BLaER1 treated with 17β-estradiol and CSF1 and Interleukin-3, amounts not matched to agents 10 nM and 100 nM (cell line): ENCODE measurements at regions not wholly inside any gene's neighbourhood (a gene's known extent, or its start where the extent isn't known, plus 50 kb on each side); places are given as distances from the start of the nearest gene placed in this dataset.

Experiments
- H3K27ac ChIP-seq, 11 experiments: shearing (Covaris generic); formaldehyde crosslinking; 2 replicates each; pipeline ENCODE4 v1.8.1; 2022
- H3K27me3 ChIP-seq, 11 experiments: shearing (Covaris generic); formaldehyde crosslinking; 2 replicates each; pipeline ENCODE4 v1.8.1; 2022
- H3K36me3 ChIP-seq, 11 experiments: shearing (Covaris generic); formaldehyde crosslinking; 2 replicates each; pipeline ENCODE4 v1.8.1; 2022
- H3K4me1 ChIP-seq, 10 experiments: shearing (Covaris generic); formaldehyde crosslinking; 2 replicates each; pipeline ENCODE4 v1.8.1; 2022
- H3K4me2 ChIP-seq, 11 experiments: shearing (Covaris generic); formaldehyde crosslinking; 2 replicates each; pipeline ENCODE4 v1.8.1; 2022
- H3K4me3 ChIP-seq, 10 experiments: shearing (Covaris generic); formaldehyde crosslinking; 2 replicates each; pipeline ENCODE4 v1.8.1; 2022
- H3K9ac ChIP-seq, 11 experiments: shearing (Covaris generic); formaldehyde crosslinking; 2 replicates each; pipeline ENCODE4 v1.8.1; 2022
- H3K9me3 ChIP-seq, 11 experiments: shearing (Covaris generic); formaldehyde crosslinking; replicated peaks in 1 of 11; 2 replicates each; pipeline ENCODE4 v1.8.1; 2022
- H4K20me1 ChIP-seq, 11 experiments: shearing (Covaris generic); formaldehyde crosslinking; 2 replicates each; pipeline ENCODE4 v1.8.1; 2022
- Cebpa-rat ChIP-seq, 11 experiments: shearing (Covaris generic); IDR thresholded peaks; 2 replicates each; pipeline ENCODE4 v1.8.1; 2022

DNA sequence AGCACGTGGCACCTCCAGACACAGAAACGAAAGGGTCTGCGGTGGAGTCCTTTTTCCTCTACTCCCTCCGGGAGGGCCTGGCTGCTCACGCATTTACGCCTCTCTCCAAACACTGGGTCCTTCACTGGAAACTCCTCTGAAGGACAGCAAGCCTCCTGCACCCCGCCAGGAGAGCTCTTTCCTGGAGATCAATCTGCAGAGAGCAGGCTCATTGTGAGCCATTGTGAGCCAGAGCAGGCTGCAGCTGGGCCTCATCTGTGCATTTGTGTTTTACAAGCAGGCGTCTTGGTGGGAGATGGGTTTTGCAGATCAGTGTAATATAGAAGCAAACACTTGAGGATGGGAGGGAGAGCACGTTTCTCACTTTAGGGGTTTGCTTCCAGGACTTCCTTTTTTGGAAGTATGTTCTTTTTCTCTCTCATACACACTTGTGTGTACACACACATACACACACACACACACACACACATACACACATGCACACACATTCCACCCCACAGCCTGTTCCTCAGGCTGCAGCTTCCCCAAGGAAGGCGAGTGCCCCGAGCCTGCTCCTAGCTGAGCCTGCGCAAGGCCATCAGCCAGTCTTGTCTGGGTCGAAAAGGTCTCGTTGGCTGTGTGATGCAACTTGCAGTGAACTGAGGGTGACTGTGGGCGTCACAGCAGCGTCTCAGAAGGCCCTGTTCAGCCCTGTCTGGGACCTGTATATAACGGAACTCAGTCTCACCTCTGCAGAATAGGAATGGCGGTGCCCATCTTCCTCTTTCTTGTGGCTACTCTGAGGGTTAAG is 163.5 kb downstream of the GLI2 start:
- peak overlapping the region in 8 of 11 experiments; percentile 2 to 34 (median 22); a peak in 9 of 22 replicates for H3K4me2 ChIP-seq
- H3K9me3 ChIP-seq: no peaks in the 10 kb centered on the region
- no peak overlapping the region for H3K27ac ChIP-seq
- no peak for TF ChIP-seq Cebpa-rat (IDR thresholded peaks at IDR 0.05)
- no peak overlapping the region for H3K9ac ChIP-seq
- H3K36me3 ChIP-seq: no peaks in the 10 kb centered on the region
- peaks cover 10 to 59% (median 51%) of the 10 kb centered on the region in 10 experiments for H3K4me1 ChIP-seq
- H4K20me1 ChIP-seq: no peaks in the 10 kb centered on the region
- H3K27me3 ChIP-seq: no peaks in the 10 kb centered on the region
- no peak overlapping the region for H3K4me3 ChIP-seq

DNA sequence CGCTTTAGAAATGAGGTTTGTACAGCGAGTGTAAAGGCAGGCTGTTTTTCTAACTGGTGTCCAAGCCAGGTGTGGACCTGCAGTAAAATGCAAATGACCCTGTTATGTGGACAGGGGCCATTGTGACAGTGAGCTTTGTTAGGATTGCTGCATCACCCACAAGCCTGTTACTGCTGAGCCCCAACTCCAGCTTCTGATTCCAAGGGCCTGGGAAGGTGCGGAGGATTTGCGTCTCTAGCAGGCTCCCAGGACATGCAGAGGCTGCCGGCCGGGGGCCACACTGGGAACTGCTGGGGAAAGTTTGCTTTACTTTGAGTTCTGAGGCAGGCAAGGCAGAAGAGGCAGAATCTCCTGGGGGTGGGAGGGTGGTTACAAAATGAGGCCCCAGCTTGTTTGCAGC is 164.1 kb downstream of the GLI2 start:
- Histone ChIP-seq H3K4me3 (no peak overlapping the region), H3K27ac (no peak overlapping the region), H4K20me1 (no peaks in the 10 kb centered on the region; a peak in 1 of 22 replicates), H3K9ac (no peak overlapping the region), H3K4me2 (peak overlapping the region in 8 of 11 experiments; percentile 2 to 34 (median 22); a peak in 9 of 22 replicates), H3K27me3 (no peaks in the 10 kb centered on the region), H3K9me3 (no peaks in the 10 kb centered on the region), H3K4me1 (peaks cover 7 to 59% (median 51%) of the 10 kb centered on the region in 10 experiments), H3K36me3 (no peaks in the 10 kb centered on the region)
- TF ChIP-seq Cebpa-rat (IDR thresholded peaks at IDR 0.05): no peak

DNA sequence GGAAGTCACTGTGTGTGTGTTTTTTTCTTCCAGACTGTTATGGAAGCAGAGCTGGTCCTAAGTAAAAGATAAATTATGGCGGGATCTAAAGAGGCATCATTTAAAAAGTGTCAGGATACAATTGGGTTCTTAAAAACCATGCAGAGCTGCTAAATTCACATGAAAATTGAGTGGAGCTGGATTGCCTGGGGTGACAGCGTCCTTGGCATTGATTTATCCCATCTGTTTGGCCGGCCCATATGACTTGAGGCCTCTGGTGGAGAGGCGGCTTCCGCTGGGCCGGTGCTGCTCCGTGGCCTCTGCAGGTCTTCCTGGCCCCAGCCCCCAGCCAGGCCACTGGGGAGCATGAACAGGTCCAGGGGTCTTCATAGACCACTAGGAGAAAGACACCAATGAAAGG is 165.5 kb downstream of the GLI2 start:
- Histone ChIP-seq H3K27me3 (no peaks in the 10 kb centered on the region), H4K20me1 (no peaks in the 10 kb centered on the region; a peak in 1 of 22 replicates), H3K36me3 (no peaks in the 10 kb centered on the region), H3K4me2 (no peak overlapping the region), H3K9me3 (no peaks in the 10 kb centered on the region), H3K4me1 (peaks cover 11 to 56% (median 48%) of the 10 kb centered on the region in 10 experiments; a peak in 19 of 20 replicates), H3K4me3 (no peak overlapping the region), H3K9ac (no peak overlapping the region), H3K27ac (no peak overlapping the region)
- TF ChIP-seq Cebpa-rat (IDR thresholded peaks at IDR 0.05): no peak

GRCh38 chr2:120902592-120902991 is 166.9 kb downstream of the GLI2 start:
- Histone ChIP-seq H3K4me1 (peaks cover 4 to 46% (median 37%) of the 10 kb centered on the region in 10 experiments; a peak in 16 of 20 replicates), H3K36me3 (no peaks in the 10 kb centered on the region), H3K4me2 (no peak overlapping the region), H4K20me1 (no peaks in the 10 kb centered on the region; a peak in 1 of 22 replicates), H3K4me3 (no peak overlapping the region), H3K27ac (no peak overlapping the region), H3K27me3 (no peaks in the 10 kb centered on the region), H3K9ac (no peak overlapping the region), H3K9me3 (no peaks in the 10 kb centered on the region)
- TF ChIP-seq Cebpa-rat (IDR thresholded peaks at IDR 0.05): no peak

- no peak overlapping the region for H3K27ac ChIP-seq
- no peak overlapping the region for H3K4me3 ChIP-seq
- no peaks in the 10 kb centered on the region for H3K36me3 ChIP-seq
- no peaks in the 10 kb centered on the region for H3K27me3 ChIP-seq
- H3K9ac ChIP-seq: peak overlapping the region in 2 of 11 experiments; percentile 36 to 41; a peak in 3 of 22 replicates
- peak overlapping the region in 9 of 11 experiments; percentile 43 to 84 (median 69); a peak in 18 of 22 replicates for H3K4me2 ChIP-seq
- no peak for TF ChIP-seq Cebpa-rat (IDR thresholded peaks at IDR 0.05)
- peaks cover 4 to 49% (median 42%) of the 10 kb centered on the region in 10 experiments; a peak in 16 of 20 replicates for H3K4me1 ChIP-seq
- no peaks in the 10 kb centered on the region; a peak in 1 of 22 replicates for H4K20me1 ChIP-seq
- no peaks in the 10 kb centered on the region for H3K9me3 ChIP-seq
Observed at GRCh38 chr2:120904379-120904778, 168.7 kb downstream of the GLI2 start.

GRCh38 chr2:120904830-120905234 is 169.2 kb downstream of the GLI2 start:
- TF ChIP-seq Cebpa-rat (IDR thresholded peaks at IDR 0.05): no peak
- Histone ChIP-seq H3K9ac (peak overlapping the region in 2 of 11 experiments; percentile 36 to 41; a peak in 4 of 22 replicates), H3K9me3 (no peaks in the 10 kb centered on the region), H3K27ac (no peak overlapping the region), H3K4me3 (no peak overlapping the region), H3K4me1 (peaks cover 0 to 49% (median 42%) of the 10 kb centered on the region in 10 experiments; a peak in 16 of 20 replicates), H4K20me1 (no peaks in the 10 kb centered on the region; a peak in 1 of 22 replicates), H3K4me2 (peak overlapping the region in 9 of 11 experiments; percentile 43 to 84 (median 69); a peak in 19 of 22 replicates), H3K36me3 (no peaks in the 10 kb centered on the region), H3K27me3 (no peaks in the 10 kb centered on the region)

GRCh38 chr2:120905298-120905697 is 169.6 kb downstream of the GLI2 start:
- H3K27me3 ChIP-seq: no peaks in the 10 kb centered on the region
- no peaks in the 10 kb centered on the region for H3K9me3 ChIP-seq
- no peaks in the 10 kb centered on the region; a peak in 1 of 22 replicates for H4K20me1 ChIP-seq
- no peak overlapping the region for H3K4me3 ChIP-seq
- peaks cover 0 to 52% (median 45%) of the 10 kb centered on the region in 10 experiments; a peak in 17 of 20 replicates for H3K4me1 ChIP-seq
- H3K36me3 ChIP-seq: no peaks in the 10 kb centered on the region
- no peak overlapping the region for H3K27ac ChIP-seq
- TF ChIP-seq Cebpa-rat (IDR thresholded peaks at IDR 0.05): no peak
- peak overlapping the region in 9 of 11 experiments; percentile 43 to 84 (median 69); a peak in 19 of 22 replicates for H3K4me2 ChIP-seq
- peak overlapping the region in 2 of 11 experiments; percentile 36 to 41; a peak in 2 of 22 replicates for H3K9ac ChIP-seq

DNA sequence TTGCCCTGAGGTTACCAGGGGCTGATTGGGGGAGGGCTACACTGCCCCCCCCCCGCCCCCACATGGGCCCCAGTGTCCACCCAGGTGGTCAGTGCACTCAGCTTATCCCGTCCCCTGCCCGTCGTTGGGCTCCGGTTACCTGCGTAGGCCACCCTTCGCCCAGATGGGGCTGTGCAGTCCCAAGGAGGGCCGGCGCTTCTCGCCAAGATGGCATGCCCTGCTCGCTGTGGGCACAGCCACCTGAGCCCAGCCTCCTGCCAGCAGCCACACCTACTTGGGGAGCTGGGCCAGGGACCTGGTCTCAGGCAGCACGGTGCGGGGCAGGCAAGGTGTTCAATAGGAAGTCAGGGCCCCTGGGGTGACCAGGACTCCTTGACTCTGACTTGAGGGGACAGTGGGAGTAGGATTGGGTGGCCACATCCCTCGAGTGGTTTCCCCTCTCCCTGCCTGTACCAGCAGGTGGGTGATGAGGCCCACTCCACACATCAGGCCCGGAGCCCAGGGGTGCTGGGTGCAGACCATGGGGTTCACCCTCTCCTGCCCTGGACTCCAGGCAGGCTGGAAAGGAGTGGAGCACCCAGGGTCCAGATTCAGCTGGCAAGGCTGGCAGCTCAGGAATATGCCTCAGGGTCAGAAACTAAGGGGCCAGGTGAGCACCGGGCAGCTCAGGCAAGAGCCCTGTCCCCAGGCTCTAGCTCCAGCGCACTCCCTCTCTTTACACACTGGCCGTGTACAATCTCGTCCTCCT is 170.3 kb downstream of the GLI2 start:
- Histone ChIP-seq H3K4me1 (peaks cover 0 to 59% (median 50%) of the 10 kb centered on the region in 10 experiments; a peak in 17 of 20 replicates), H4K20me1 (no peaks in the 10 kb centered on the region; a peak in 1 of 22 replicates), H3K36me3 (no peaks in the 10 kb centered on the region), H3K27me3 (no peaks in the 10 kb centered on the region), H3K9ac (no peak overlapping the region), H3K27ac (no peak overlapping the region), H3K4me2 (peak overlapping the region in 7 of 11 experiments; percentile 57 to 84 (median 71); a peak in 9 of 22 replicates), H3K4me3 (no peak overlapping the region), H3K9me3 (no peaks in the 10 kb centered on the region)
- no peak for TF ChIP-seq Cebpa-rat (IDR thresholded peaks at IDR 0.05)

DNA sequence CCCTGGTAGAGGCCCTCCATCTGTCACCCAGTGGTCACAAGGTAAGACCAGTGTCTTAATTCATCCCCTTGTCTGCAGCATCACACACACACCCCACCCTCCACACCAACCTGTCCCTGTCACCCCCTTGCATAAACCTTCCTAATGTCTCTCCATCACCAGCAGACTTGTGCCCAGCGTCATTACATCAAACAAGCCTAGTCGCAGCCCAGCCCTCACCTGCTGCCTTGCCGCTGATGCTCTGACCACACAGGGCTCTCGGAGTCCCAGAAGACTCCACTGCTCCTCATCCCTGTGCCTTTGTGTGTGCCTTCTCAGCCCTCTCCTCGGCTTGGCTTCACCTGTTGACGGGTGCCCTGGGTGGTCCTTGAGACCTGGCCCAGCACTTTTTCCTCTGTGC is 171.2 kb downstream of the GLI2 start:
- Histone ChIP-seq H3K27me3 (no peaks in the 10 kb centered on the region), H3K27ac (no peak overlapping the region), H3K4me2 (no peak overlapping the region), H3K9me3 (no peaks in the 10 kb centered on the region), H3K36me3 (no peaks in the 10 kb centered on the region), H3K4me3 (no peak overlapping the region), H4K20me1 (no peaks in the 10 kb centered on the region; a peak in 1 of 22 replicates), H3K4me1 (peaks cover 0 to 65% (median 53%) of the 10 kb centered on the region in 10 experiments; a peak in 18 of 20 replicates), H3K9ac (no peak overlapping the region)
- TF ChIP-seq Cebpa-rat (IDR thresholded peaks at IDR 0.05): no peak
